K562 (cell line): ENCODE measurements at regions not wholly inside any gene's neighbourhood (a gene's known extent, or its start where the extent isn't known, plus 50 kb on each side); places are given as distances from the start of the nearest gene placed in this dataset.

Source experiments
- ATAC-seq: fragments of 200-7000 bp; cut with Tn5 transposase; 3 replicates; pipeline ENCODE4 v1.9.1; 2020; ENCODE audit warnings: moderate library complexity
- BruUV-seq: library from RNA; stranded (reverse); fragments of 400-500 nt; replicated peaks from 2 replicates; lab custom pipeline; 2021; lab: Mats Ljungman, UMichigan
- CTCF ChIA-PET: fragments of 300-600 bp; formaldehyde crosslinking; extraction: SDS; loops from one replicate; lab custom pipeline; 2021; ENCODE audit warnings: low intra/inter-chr PET ratio; lab: Yijun Ruan, JAX
- POLR2A ChIA-PET: fragments of 300-600, 350-650 bp; sonication (Branson Sonifier 250); formaldehyde crosslinking; extraction: SDS; loops from one replicate; lab custom pipeline; 2021; ENCODE audit warnings: antibody characterized with exemption, inconsistent platforms; lab: Yijun Ruan, JAX
- DNase-seq, 4 experiments: peaks; one replicate each; pipeline versions ENCODE4 v3.0.0 to v3.0.0-alpha.2; 2011 to 2018; ENCODE audit warnings: low spot score in 3 of 4, mixed read lengths in 3 of 4; ENCODE audit errors: extremely low read depth in 1 of 4
- FAIRE-seq: peaks from 2 replicates; lab custom pipeline; 2011; peaks lifted over from hg19 to GRCh38; lab: Jason Lieb, UNC
- H2AFZ ChIP-seq: 2 replicates; pipeline ENCODE4 v1.6.0; 2011; ENCODE audit warnings: low read depth, low read length, control low read depth, inconsistent platforms
- H3K27ac ChIP-seq: fragments of 200-600 bp; 3 replicates; pipeline ENCODE4 v1.8.0; 2011; ENCODE audit warnings: low read depth, mild to moderate bottlenecking, control low read depth, inconsistent platforms, low read length, moderate library complexity, mixed read lengths; ENCODE audit errors: extremely low read depth
- H3K27me3 ChIP-seq, 2 experiments: fragments of 300-600 bp in 1 of 2; 2 replicates in 1 of 2; 3 replicates in 1 of 2; pipeline versions ENCODE4 v1.6.0 to v1.8.0; 2011; ENCODE audit warnings: inconsistent platforms in 2 of 2, low read length in 2 of 2, mild to moderate bottlenecking in 1 of 2, mixed read lengths in 1 of 2, moderate library complexity in 1 of 2; ENCODE audit not compliant: control insufficient read depth in 2 of 2, insufficient read depth in 2 of 2
- H3K36me3 ChIP-seq: fragments of 300-600 bp; 3 replicates; pipeline ENCODE4 v1.8.0; 2011; ENCODE audit warnings: mild to moderate bottlenecking, low read length, inconsistent platforms; ENCODE audit not compliant: control insufficient read depth, insufficient read depth
- H3K4me1 ChIP-seq, 2 experiments: fragments of 200-600 bp in 1 of 2; replicated peaks in 1 of 2; 2 replicates in 1 of 2; 3 replicates in 1 of 2; pipeline versions ENCODE4 v1.5.1 to v1.8.0; 2011; ENCODE audit warnings: inconsistent platforms in 2 of 2, low read length in 2 of 2, mild to moderate bottlenecking in 1 of 2, mixed read lengths in 1 of 2, moderate library complexity in 1 of 2; ENCODE audit not compliant: control insufficient read depth in 2 of 2, insufficient read depth in 2 of 2
- H3K4me2 ChIP-seq: 2 replicates; pipeline ENCODE4 v1.6.1; 2011; ENCODE audit warnings: low read length, control low read depth, inconsistent platforms, mixed read lengths; ENCODE audit not compliant: insufficient read depth
- H3K4me3 ChIP-seq: fragments of 200-600 bp; sonication (generic), shearing (Covaris generic); 2 replicates; pipeline ENCODE4 v1.5.1; 2016; ENCODE audit warnings: control low read depth, inconsistent platforms
- H3K79me2 ChIP-seq: fragments of 200-600 bp; 3 replicates; pipeline ENCODE4 v1.8.0; 2011; ENCODE audit warnings: low read length, inconsistent platforms; ENCODE audit not compliant: control insufficient read depth, insufficient read depth
- H3K9ac ChIP-seq, 2 experiments: 2 replicates each; pipeline versions ENCODE4 v1.6.0 to v1.6.1; 2011; ENCODE audit warnings: low read depth in 2 of 2, low read length in 2 of 2, control low read depth in 1 of 2, inconsistent platforms in 1 of 2, mild to moderate bottlenecking in 1 of 2, mixed read lengths in 1 of 2; ENCODE audit not compliant: insufficient read depth in 1 of 2
- H3K9me1 ChIP-seq: one replicate; pipeline ENCODE4 v1.6.0; 2011; ENCODE audit warnings: inconsistent platforms, mild to moderate bottlenecking, low read length, moderate library complexity; ENCODE audit not compliant: control insufficient read depth, insufficient read depth
- H3K9me3 ChIP-seq: replicated peaks from 2 replicates; pipeline ENCODE4 v1.5.1; 2011; ENCODE audit warnings: low read depth, low read length, inconsistent platforms; ENCODE audit not compliant: control insufficient read depth, insufficient read depth
- H4K20me1 ChIP-seq: replicated peaks from 2 replicates; pipeline ENCODE4 v1.6.1; 2011; ENCODE audit warnings: low read length, inconsistent platforms, mixed read lengths; ENCODE audit not compliant: control insufficient read depth, insufficient read depth
- GTF2B ChIP-seq: IDR thresholded peaks from 2 replicates; pipeline ENCODE4 v1.6.1; 2011; ENCODE audit not compliant: insufficient read length; ENCODE audit errors: extremely low read depth
- HCFC1 ChIP-seq: IDR thresholded peaks from 2 replicates; pipeline ENCODE4 v1.6.1; 2012; ENCODE audit warnings: low read depth, low read length, improper control_type of control experiment
- ILK ChIP-seq: fragments of 450-650 bp; IDR thresholded peaks from 2 replicates; pipeline ENCODE4 v1.6.1; 2016; ENCODE audit warnings: missing genetic modification characterization, low read depth, mild to moderate bottlenecking, missing compliant biosample characterization, moderate library complexity, borderline replicate concordance
- KDM4B ChIP-seq, 2 experiments: fragments of 450-650 bp in 1 of 2; sonication (generic) in 1 of 2; IDR thresholded peaks; 2 replicates each; pipeline ENCODE4 v1.6.1; 2016 to 2017; ENCODE audit warnings: borderline replicate concordance in 2 of 2, antibody characterized with exemption in 1 of 2, low read depth in 1 of 2, mild to moderate bottlenecking in 1 of 2
- NCOA2 ChIP-seq, 2 experiments: fragments of 450-650 bp; IDR thresholded peaks; 2 replicates each; pipeline ENCODE4 v1.6.1; 2018; ENCODE audit warnings: mild to moderate bottlenecking in 2 of 2, moderate library complexity in 1 of 2; ENCODE audit not compliant: partially characterized antibody in 2 of 2
- POLR2A ChIP-seq: fragments of 450-650 bp; conservative IDR thresholded peaks from 2 replicates; pipeline ENCODE4 v1.6.1; 2016
- POLR2AphosphoS5 ChIP-seq: IDR thresholded peaks from 2 replicates; pipeline ENCODE4 v1.6.1; 2011; ENCODE audit warnings: mild to moderate bottlenecking, low read depth, low read length, moderate library complexity; ENCODE audit not compliant: control insufficient read depth, insufficient read depth
- RBBP5 ChIP-seq: fragments of 200-600 bp; sonication (generic); IDR thresholded peaks from 2 replicates; pipeline ENCODE4 v1.6.1; 2012; ENCODE audit warnings: borderline replicate concordance, mild to moderate bottlenecking, low read length, control low read depth, inconsistent platforms; ENCODE audit not compliant: insufficient read depth, poor library complexity, severe bottlenecking
- SNRNP70 ChIP-seq: fragments of 200-400 bp; formaldehyde crosslinking; optimal IDR thresholded peaks from 2 replicates; pipeline ENCODE3; 2017; ENCODE audit warnings: low read depth, low read length
- ZZZ3 ChIP-seq: fragments of 450-650 bp; IDR thresholded peaks from 2 replicates; pipeline ENCODE4 v1.6.1; 2016; ENCODE audit warnings: antibody characterized with exemption, mild to moderate bottlenecking, moderate library complexity
- WGBS: fragments of 100-300 bp; shearing (Covaris generic); methylation state at CpG from one replicate; pipeline ENCODE4 v1.1.6; 2016; ENCODE audit warnings: low coverage, mixed read lengths; ENCODE audit not compliant: insufficient coverage; ENCODE audit errors: missing lambda C conversion rate; 5-methylcytosine and 5-hydroxymethylcytosine counted together
- in situ Hi-C: fragments of 300-500 bp; cut with MboI; formaldehyde crosslinking; loops from 4 replicates; pipeline ENCODE4 v1.15.0; 2018; ENCODE audit warnings: inconsistent platforms, mixed read lengths
- intact Hi-C: fragments of 100-400 bp; cut with micrococcal nuclease; formaldehyde crosslinking; loops from 2 replicates; pipeline ENCODE4 v1.14.2; 2022

- no peak for ATAC-seq
- no peak for DNase-seq
- POLR2A ChIA-PET, result interaction anchor here (0.6 to 1.2 kb wide), 2 partner anchors 26 to 176 kb away, joined by 3 to 4 read pairs; no protein-coding TSS in a partner anchor
- TF ChIP-seq SNRNP70 (no peak), ZZZ3 (no peak), KDM4B (IDR thresholded peaks at IDR 0.05; ENCODE audit: borderline replicate concordance in 2 of 2, low read depth in 1 of 2) (no peak), POLR2A (no peak), NCOA2 (IDR thresholded peaks at IDR 0.05; ENCODE audit: partially characterized antibody in 2 of 2) (no peak), HCFC1 (no peak), RBBP5 (no peak), GTF2B (no peak), POLR2AphosphoS5 (no peak), ILK (tag) (no peak)
- TF ChIP-seq, all 486 proteins: peak for 0
- Histone ChIP-seq H3K9me3 (no peaks in the 10 kb centered on the region), H2AFZ (no peak overlapping the region), H3K4me3 (no peak overlapping the region), H3K36me3 (no peaks in the 10 kb centered on the region), H3K4me2 (no peak overlapping the region), H3K79me2 (no peaks in the 10 kb centered on the region), H4K20me1 (no peaks in the 10 kb centered on the region), H3K27me3 (no peaks in the 10 kb centered on the region), H3K9ac (no peak overlapping the region), H3K4me1 (no peaks in the 10 kb centered on the region), H3K27ac (no peak overlapping the region), H3K9me1 (no peaks in the 10 kb centered on the region)
- CTCF ChIA-PET, result no interaction called here
- in situ Hi-C loops (no loop called here), intact Hi-C loops (loop anchor here (10.0 kb wide), 1 partner anchor 187 kb away; no protein-coding TSS in a partner anchor)
- 19% methylated on average over 4 of the region's 4 CpGs for WGBS
- no TSS peak for BruUV-seq
- FAIRE-seq, result no peak
Measured at GRCh38 chr7:27387864-27388263, 145.3 kb downstream of the EVX1 start.
